ENCODE measurements at regions not wholly inside any gene's neighbourhood (a gene's known extent, or its start where the extent isn't known, plus 50 kb on each side); places are given as distances from the start of the nearest gene placed in this dataset.

DNA sequence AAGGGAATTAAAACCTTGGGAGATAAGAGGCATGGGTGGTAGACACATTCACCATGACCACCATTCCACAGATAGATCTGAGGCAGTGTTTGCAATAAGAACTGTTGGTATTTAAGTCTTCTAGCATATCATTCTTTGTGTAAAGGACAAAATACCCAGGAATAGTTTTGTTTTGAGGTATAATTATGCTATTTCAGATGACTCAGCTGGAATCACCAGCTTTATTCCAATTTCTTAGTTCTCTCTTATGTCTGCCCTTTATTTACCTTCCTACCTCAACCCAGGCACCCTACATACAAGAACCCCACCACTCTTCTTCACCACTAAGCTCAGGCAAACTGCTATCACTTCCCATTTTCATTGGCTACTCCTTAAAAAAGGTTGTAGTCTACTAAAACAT lies 94.7 kb upstream of the TRIO start:
- no peak overlapping the region for H3K4me3 ChIP-seq (ENCODE audit: low read depth, low read length)
- TF ChIP-seq CTCF (IDR thresholded peaks at IDR 0.05; ENCODE audit: low read depth, low read length, missing control alignments) = no peak
- DNase-seq (ENCODE audit: low read depth) = no peak

- no peak for DNase-seq (ENCODE audit: low read depth)
- H3K4me3 ChIP-seq (ENCODE audit: low read depth, low read length) = no peak overlapping the region
- no peak for TF ChIP-seq CTCF (IDR thresholded peaks at IDR 0.05; ENCODE audit: low read depth, low read length, missing control alignments)
Observed at GRCh38 chr5:14041528-14042192, 97.2 kb upstream of the DNAH5 start.

- no peak for DNase-seq (ENCODE audit: low read depth)
- no peak overlapping the region for H3K4me3 ChIP-seq (ENCODE audit: low read depth, low read length)
- TF ChIP-seq CTCF (IDR thresholded peaks at IDR 0.05; ENCODE audit: low read depth, low read length, missing control alignments) = no peak
Observed at GRCh38 chr5:14040542-14040941, 96.1 kb upstream of the DNAH5 start.

DNA sequence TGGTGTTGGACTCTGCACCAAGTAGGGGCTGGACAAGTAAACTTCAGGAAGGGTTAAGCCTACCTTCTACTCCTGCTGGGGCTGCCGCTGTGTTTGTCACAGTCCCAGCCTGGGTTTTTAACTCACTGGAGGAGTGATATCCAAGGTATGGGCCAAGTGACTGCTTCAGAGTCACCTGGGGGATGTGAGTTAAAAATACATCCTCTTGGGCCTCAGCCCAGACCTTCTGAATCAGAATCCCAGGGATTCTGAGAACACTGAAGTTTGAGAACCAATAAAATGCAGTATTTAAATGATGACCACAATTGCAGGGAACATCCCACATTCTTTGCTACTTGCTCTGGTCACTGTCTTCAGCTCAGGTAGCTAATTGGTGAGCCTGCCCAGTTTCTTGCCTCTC lies 95.1 kb upstream of the DNAH5 start:
- DNase-seq (ENCODE audit: low read depth) = no peak
- no peak for TF ChIP-seq CTCF (IDR thresholded peaks at IDR 0.05; ENCODE audit: low read depth, low read length, missing control alignments)
- no peak overlapping the region for H3K4me3 ChIP-seq (ENCODE audit: low read depth, low read length)

DNA sequence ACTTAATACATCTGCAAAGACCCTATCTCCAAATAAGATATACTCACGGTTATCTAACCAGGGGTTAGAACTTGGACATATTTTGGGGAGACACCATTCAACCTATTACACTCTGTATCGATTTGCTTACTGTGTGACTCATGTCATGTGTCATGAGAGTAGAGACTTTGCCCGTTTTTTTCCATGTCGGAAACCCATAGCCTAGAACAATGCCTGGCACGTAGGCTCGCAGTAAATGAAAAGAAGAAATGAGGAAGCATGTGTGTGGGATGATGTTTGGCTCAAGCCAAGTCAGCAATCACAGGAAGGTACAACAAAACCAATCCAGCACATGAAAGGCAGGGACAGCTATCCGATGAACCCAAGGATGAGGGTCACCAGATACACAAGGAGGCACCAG lies 94.6 kb upstream of the DNAH5 start:
- H3K4me3 ChIP-seq (ENCODE audit: low read depth, low read length) = no peak overlapping the region
- TF ChIP-seq CTCF (IDR thresholded peaks at IDR 0.05; ENCODE audit: low read depth, low read length, missing control alignments) = no peak
- no peak for DNase-seq (ENCODE audit: low read depth)

DNA sequence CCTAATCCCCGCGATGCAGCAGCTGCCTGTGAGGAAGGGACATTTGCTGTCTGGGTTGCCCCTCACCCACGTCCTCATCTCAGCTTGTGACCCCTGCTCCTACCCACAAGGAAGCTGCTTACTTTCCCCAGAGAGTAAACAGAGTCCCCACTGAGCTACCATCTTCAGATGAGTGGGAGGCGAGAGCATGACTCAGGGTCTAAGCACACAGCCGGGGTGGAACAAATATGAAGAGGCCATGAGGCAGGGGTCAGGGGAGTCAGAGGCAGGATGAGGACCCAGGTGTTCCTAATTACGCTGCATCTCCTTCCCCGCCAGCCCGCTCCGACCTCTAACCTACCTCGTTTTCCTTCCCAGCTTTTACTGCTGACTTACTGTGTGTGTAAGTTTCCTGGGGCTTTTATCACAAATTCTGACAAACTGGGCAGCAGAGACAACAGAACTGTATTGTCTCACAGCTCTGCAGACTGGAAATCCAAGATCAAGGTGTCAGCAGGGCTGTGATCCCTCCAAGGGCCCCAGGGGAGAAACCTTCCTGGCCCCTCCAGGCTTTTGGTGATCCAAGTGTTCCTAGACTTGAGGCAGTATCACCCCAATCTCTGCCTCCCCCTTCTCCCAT lies 94.0 kb upstream of the DNAH5 start:
- H3K4me3 ChIP-seq (ENCODE audit: low read depth, low read length) = no peak overlapping the region
- no peak for DNase-seq (ENCODE audit: low read depth)
- TF ChIP-seq CTCF (IDR thresholded peaks at IDR 0.05; ENCODE audit: low read depth, low read length, missing control alignments) = no peak

DNA sequence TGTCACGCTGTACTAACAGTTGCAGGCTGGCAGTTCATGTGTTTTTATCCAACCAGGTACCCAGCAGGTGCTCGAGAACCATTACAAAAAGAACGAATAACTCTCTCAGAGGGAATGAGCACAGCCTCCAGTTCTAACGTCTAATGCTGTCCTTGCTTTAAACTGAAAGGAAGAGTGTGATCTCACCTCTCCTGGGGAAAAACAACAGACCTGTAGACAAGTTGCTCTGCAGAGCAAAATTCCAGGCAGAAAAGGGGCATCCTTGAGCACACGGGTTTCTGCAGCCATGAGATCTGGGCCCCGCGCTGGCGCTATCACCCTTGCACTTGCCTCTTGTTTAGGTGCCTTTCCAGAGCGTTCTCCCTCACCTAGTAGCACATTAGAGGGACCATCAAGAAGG lies 92.5 kb upstream of the DNAH5 start:
- no peak overlapping the region for H3K4me3 ChIP-seq (ENCODE audit: low read depth, low read length)
- no peak for DNase-seq (ENCODE audit: low read depth)
- no peak for TF ChIP-seq CTCF (IDR thresholded peaks at IDR 0.05; ENCODE audit: low read depth, low read length, missing control alignments)

Data from GM12864 (cell line).